Liver (tissue), 3 donors: ENCODE measurements at regions not wholly inside any gene's neighbourhood (a gene's known extent, or its start where the extent isn't known, plus 50 kb on each side); places are given as distances from the start of the nearest gene placed in this dataset.

ENCODE experiments used
- GABPA ChIP-seq, 2 donors: IDR thresholded peaks in 1 of 2; conservative IDR thresholded peaks in 1 of 2; 2 replicates each; pipeline ENCODE4 v1.6.1; 2016; ENCODE audit warnings: antibody characterized with exemption in 2 of 2, mild to moderate bottlenecking in 1 of 2, moderate library complexity in 1 of 2
- JUND ChIP-seq, 2 donors: IDR thresholded peaks; 2 replicates each; pipeline ENCODE4 v1.6.1; 2016; ENCODE audit warnings: antibody characterized with exemption in 2 of 2
- RAD21 ChIP-seq, 2 donors: IDR thresholded peaks; 2 replicates each; pipeline ENCODE4 v1.6.1; 2016; ENCODE audit warnings: antibody characterized with exemption in 2 of 2, mild to moderate bottlenecking in 2 of 2
- RXRA ChIP-seq, 2 donors: IDR thresholded peaks; 2 replicates each; pipeline ENCODE4 v1.6.1; 2017 to 2018; ENCODE audit warnings: antibody characterized with exemption in 2 of 2, mild to moderate bottlenecking in 1 of 2
- TAF1 ChIP-seq: conservative IDR thresholded peaks from 2 replicates; pipeline ENCODE4 v1.6.1; 2016; ENCODE audit warnings: antibody characterized with exemption, mild to moderate bottlenecking
- YY1 ChIP-seq: IDR thresholded peaks from 2 replicates; pipeline ENCODE4 v1.6.1; 2016; ENCODE audit warnings: antibody characterized with exemption, mild to moderate bottlenecking
- ZBTB33 ChIP-seq: IDR thresholded peaks from 2 replicates; pipeline ENCODE4 v1.6.1; 2016; ENCODE audit warnings: antibody characterized with exemption
- TF ChIP-seq, protein P1 (sequence below): fragments of 150-350 bp; IDR thresholded peaks from 2 replicates; pipeline ENCODE4 v1.5.1; 2017; ENCODE audit warnings: improper control_type of control experiment, low read depth, low read length; ENCODE audit not compliant: missing input control
- TF ChIP-seq, protein P2 (sequence below): IDR thresholded peaks from 2 replicates; pipeline ENCODE4 v1.6.1; 2016; ENCODE audit warnings: antibody characterized with exemption, mild to moderate bottlenecking
- donor health status: healthy.
- donor health status: healthy.

GRCh38 chr16:88274847-88275246 lies 107.9 kb upstream of the ZNF469 start:
- TF ChIP-seq, protein P1, sequence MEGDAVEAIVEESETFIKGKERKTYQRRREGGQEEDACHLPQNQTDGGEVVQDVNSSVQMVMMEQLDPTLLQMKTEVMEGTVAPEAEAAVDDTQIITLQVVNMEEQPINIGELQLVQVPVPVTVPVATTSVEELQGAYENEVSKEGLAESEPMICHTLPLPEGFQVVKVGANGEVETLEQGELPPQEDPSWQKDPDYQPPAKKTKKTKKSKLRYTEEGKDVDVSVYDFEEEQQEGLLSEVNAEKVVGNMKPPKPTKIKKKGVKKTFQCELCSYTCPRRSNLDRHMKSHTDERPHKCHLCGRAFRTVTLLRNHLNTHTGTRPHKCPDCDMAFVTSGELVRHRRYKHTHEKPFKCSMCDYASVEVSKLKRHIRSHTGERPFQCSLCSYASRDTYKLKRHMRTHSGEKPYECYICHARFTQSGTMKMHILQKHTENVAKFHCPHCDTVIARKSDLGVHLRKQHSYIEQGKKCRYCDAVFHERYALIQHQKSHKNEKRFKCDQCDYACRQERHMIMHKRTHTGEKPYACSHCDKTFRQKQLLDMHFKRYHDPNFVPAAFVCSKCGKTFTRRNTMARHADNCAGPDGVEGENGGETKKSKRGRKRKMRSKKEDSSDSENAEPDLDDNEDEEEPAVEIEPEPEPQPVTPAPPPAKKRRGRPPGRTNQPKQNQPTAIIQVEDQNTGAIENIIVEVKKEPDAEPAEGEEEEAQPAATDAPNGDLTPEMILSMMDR: no peak
- TF ChIP-seq ZBTB33: no peak
- no peak for TF ChIP-seq YY1
- no peak for TF ChIP-seq RAD21 (IDR thresholded peaks at IDR 0.05)
- TF ChIP-seq, protein P2, sequence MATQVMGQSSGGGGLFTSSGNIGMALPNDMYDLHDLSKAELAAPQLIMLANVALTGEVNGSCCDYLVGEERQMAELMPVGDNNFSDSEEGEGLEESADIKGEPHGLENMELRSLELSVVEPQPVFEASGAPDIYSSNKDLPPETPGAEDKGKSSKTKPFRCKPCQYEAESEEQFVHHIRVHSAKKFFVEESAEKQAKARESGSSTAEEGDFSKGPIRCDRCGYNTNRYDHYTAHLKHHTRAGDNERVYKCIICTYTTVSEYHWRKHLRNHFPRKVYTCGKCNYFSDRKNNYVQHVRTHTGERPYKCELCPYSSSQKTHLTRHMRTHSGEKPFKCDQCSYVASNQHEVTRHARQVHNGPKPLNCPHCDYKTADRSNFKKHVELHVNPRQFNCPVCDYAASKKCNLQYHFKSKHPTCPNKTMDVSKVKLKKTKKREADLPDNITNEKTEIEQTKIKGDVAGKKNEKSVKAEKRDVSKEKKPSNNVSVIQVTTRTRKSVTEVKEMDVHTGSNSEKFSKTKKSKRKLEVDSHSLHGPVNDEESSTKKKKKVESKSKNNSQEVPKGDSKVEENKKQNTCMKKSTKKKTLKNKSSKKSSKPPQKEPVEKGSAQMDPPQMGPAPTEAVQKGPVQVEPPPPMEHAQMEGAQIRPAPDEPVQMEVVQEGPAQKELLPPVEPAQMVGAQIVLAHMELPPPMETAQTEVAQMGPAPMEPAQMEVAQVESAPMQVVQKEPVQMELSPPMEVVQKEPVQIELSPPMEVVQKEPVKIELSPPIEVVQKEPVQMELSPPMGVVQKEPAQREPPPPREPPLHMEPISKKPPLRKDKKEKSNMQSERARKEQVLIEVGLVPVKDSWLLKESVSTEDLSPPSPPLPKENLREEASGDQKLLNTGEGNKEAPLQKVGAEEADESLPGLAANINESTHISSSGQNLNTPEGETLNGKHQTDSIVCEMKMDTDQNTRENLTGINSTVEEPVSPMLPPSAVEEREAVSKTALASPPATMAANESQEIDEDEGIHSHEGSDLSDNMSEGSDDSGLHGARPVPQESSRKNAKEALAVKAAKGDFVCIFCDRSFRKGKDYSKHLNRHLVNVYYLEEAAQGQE: no peak
- no peak for TF ChIP-seq JUND (IDR thresholded peaks at IDR 0.05)
- no peak for TF ChIP-seq GABPA (IDR thresholded peaks at IDR 0.05 in 1 of 2, conservative IDR thresholded peaks at IDR 0.05 in 1 of 2)
- TF ChIP-seq RXRA (IDR thresholded peaks at IDR 0.05): no peak
- no peak for TF ChIP-seq TAF1
